Upper lobe of right lung (tissue), 1 donor: ENCODE measurements at regions not wholly inside any gene's neighbourhood (a gene's known extent, or its start where the extent isn't known, plus 50 kb on each side); places are given as distances from the start of the nearest gene placed in this dataset.

ENCODE experiments used
- ATAC-seq: fragments of 200-7000 bp; cut with Tn5 transposase; one replicate; pipeline ENCODE4 v1.9.1; 2020; ENCODE audit warnings: mild to moderate bottlenecking, moderate library complexity
- DNase-seq: peaks from one replicate; pipeline ENCODE4 v3.0.0-alpha.2; 2020
- H3K27ac ChIP-seq: fragments of 200-600 bp; one replicate; pipeline ENCODE4 v1.8.0; 2022
- H3K27me3 ChIP-seq: fragments of 200-600 bp; one replicate; pipeline ENCODE4 v1.8.0; 2022; ENCODE audit warnings: mild to moderate bottlenecking
- H3K36me3 ChIP-seq: fragments of 200-600 bp; one replicate; pipeline ENCODE4 v1.8.0; 2022
- H3K4me1 ChIP-seq: fragments of 200-600 bp; one replicate; pipeline ENCODE4 v1.8.0; 2022
- H3K4me3 ChIP-seq: fragments of 200-600 bp; one replicate; pipeline ENCODE4 v1.8.0; 2022; ENCODE audit warnings: mild to moderate bottlenecking
- H3K9me3 ChIP-seq: fragments of 200-600 bp; one replicate; pipeline ENCODE4 v1.8.0; 2022
- intact Hi-C: fragments of 100-400 bp; cut with DNase I; formaldehyde crosslinking; loops from one replicate; pipeline ENCODE4 v1.11.0; 2022
- TF ChIP-seq, protein P1 (sequence below): fragments of 200-600 bp; IDR thresholded peaks from one replicate; pipeline ENCODE4 v1.8.0; 2022; ENCODE audit warnings: antibody characterized with exemption
- donor health status: DM: no; HTN: yes; CAD: no; lungs with severe emphysema.

DNA sequence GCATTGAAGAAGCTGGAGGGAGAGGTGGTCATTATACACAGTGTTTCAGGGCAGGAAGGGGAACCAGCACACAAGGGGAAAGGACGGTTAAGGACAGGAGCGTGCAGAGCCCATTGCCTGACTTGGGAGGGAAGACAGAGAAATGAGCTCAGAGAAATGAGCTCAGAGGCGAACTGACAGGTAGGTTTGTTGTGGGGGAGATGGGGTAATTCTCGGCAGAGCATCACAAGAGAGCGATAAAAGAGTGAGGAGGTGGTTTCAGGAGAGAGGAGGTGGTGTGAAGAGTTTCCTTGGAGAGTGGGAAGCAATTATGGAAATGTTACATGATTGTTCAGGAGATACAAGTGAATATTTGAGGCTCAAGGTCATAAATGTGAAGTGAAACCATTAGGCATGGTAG lies 61.0 kb downstream of the MRGPRX1 start:
- no peak overlapping the region for H3K4me3 ChIP-seq
- DNase-seq (no peak), ATAC-seq (no peak)
- no peaks in the 10 kb centered on the region for H3K27me3 ChIP-seq
- no peaks in the 10 kb centered on the region for H3K9me3 ChIP-seq
- intact Hi-C loops: no loop called here
- TF ChIP-seq, protein P1, sequence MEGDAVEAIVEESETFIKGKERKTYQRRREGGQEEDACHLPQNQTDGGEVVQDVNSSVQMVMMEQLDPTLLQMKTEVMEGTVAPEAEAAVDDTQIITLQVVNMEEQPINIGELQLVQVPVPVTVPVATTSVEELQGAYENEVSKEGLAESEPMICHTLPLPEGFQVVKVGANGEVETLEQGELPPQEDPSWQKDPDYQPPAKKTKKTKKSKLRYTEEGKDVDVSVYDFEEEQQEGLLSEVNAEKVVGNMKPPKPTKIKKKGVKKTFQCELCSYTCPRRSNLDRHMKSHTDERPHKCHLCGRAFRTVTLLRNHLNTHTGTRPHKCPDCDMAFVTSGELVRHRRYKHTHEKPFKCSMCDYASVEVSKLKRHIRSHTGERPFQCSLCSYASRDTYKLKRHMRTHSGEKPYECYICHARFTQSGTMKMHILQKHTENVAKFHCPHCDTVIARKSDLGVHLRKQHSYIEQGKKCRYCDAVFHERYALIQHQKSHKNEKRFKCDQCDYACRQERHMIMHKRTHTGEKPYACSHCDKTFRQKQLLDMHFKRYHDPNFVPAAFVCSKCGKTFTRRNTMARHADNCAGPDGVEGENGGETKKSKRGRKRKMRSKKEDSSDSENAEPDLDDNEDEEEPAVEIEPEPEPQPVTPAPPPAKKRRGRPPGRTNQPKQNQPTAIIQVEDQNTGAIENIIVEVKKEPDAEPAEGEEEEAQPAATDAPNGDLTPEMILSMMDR: no peak
- no peaks in the 10 kb centered on the region for H3K4me1 ChIP-seq
- no peaks in the 10 kb centered on the region for H3K36me3 ChIP-seq
- no peak overlapping the region for H3K27ac ChIP-seq

DNA sequence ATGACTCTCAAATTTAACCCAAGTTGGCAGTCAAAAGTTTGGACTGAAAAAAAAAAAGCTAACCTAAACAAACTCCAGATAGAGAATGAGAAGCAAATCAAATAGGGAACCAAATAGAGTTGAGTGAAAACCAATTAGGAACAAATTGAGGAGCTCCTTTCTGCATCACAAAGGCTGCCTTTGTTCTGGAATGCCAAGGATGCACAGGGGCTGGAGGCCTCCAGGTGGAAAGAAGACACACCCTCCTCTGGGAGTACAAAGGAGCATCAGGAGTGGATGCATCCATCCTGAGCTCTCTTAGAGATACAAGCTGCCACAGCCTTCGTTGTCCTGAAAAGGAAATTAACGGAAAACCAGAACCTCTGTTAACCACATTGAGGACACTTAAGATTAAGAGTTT lies 73.3 kb downstream of the MRGPRX1 start:
- no peaks in the 10 kb centered on the region for H3K4me1 ChIP-seq
- no peaks in the 10 kb centered on the region for H3K36me3 ChIP-seq
- H3K4me3 ChIP-seq: no peak overlapping the region
- DNase-seq (no peak), ATAC-seq (no peak)
- intact Hi-C loops: no loop called here
- H3K27me3 ChIP-seq: no peaks in the 10 kb centered on the region
- H3K9me3 ChIP-seq: no peaks in the 10 kb centered on the region
- TF ChIP-seq, protein P1: no peak
- no peak overlapping the region for H3K27ac ChIP-seq

DNA sequence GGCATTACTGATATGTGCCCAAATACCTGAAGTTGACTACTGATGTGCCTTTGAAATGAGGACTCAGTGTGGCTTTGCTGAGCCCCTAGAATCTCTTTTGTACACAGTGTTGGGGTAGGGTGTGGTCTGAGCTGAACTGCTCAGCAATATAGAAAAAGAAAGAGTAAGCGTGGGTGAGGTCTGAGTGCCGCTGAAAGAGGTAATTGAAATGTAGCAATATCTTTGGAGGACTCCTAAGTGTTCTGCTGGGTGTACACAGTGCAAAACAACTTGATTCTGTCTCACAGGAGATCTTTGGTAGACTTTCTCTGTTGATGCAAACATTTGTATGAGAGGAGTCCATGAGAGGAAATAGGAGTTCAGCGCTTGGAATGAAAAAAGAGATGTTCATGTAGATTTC lies 73.7 kb upstream of the PTPN5 start:
- TF ChIP-seq, protein P1: no peak
- no peaks in the 10 kb centered on the region for H3K36me3 ChIP-seq
- peak; percentile 90 for ATAC-seq

DNA sequence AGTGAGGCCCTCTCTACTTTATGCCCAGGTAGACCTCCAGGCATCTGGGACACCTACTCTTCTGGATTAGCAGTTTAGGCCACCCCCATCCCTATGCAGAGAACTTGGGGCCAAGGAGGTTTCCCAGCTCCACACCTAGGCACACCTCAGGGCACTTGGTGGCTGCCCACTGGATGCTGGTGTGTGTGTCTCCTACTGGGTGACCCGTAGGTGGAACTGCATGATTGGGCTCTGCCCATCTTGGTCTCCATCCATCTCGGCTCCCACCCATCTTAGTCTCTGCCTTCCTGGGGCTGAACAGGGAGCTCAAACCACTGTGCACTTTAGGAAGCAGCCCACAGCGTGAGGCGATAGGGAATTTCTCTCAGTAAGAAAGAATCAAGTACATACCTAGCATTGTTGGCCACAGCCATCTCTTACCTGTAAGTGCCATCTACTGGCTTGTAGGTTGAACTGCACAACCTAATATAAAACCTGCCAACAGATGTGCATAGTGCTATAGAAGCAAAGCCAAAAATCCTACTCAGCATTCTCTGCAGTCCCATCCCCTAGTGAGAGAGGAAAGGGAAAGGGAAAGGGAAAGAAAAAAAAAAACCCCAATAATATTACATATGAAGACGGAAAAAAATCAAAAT lies 61.6 kb upstream of the PTPN5 start:
- Histone ChIP-seq H3K4me3 (no peak overlapping the region), H3K9me3 (no peaks in the 10 kb centered on the region), H3K4me1 (no peaks in the 10 kb centered on the region), H3K36me3 (no peaks in the 10 kb centered on the region), H3K27ac (no peak overlapping the region), H3K27me3 (no peaks in the 10 kb centered on the region)
- intact Hi-C loops: no loop called here
- DNase-seq: no peak
- TF ChIP-seq, protein P1: peak; percentile 48
- peak; percentile 84 for ATAC-seq

More for the DNA sequence above, 73.7 kb upstream of the PTPN5 start:
- Histone ChIP-seq H3K27ac (no peak overlapping the region), H3K4me3 (no peak overlapping the region), H3K27me3 (no peaks in the 10 kb centered on the region), H3K4me1 (no peaks in the 10 kb centered on the region), H3K9me3 (no peaks in the 10 kb centered on the region)
- no peak for DNase-seq
- intact Hi-C loops: no loop called here

DNA sequence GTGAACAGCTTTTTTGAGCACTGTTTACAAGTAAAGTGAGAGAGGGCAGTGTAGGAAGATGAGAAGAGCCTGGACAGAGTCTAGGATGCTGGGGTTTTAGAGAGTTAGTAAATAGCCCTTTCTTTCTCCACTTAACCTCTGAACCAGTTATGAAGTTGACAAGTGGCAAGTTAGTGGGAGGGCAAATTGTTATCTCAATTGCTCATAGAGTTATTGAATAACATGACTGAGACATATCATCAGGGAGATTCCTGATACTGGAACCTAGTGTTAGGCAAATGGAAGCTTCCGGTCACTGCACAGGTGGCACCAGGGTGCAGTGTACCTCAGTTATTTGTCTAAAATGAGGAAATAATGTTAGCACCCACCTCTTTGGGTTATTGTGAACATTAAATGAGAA lies 57.8 kb upstream of the PTPN5 start:
- no peak for ATAC-seq
- intact Hi-C loops: no loop called here

More for the DNA sequence above, 57.8 kb upstream of the PTPN5 start:
- no peak for DNase-seq
- H3K9me3 ChIP-seq: no peaks in the 10 kb centered on the region
- H3K36me3 ChIP-seq: no peaks in the 10 kb centered on the region
- H3K27me3 ChIP-seq: no peaks in the 10 kb centered on the region
- no peaks in the 10 kb centered on the region for H3K4me1 ChIP-seq
- H3K27ac ChIP-seq: no peak overlapping the region
- H3K4me3 ChIP-seq: no peak overlapping the region
- TF ChIP-seq, protein P1: no peak
